Stimulated activated naive CD4-positive, alpha-beta T cell treated with Interleukin-2 at 50 U/mL for 16 hours (primary cell): ENCODE measurements at regions not wholly inside any gene's neighbourhood (a gene's known extent, or its start where the extent isn't known, plus 50 kb on each side); places are given as distances from the start of the nearest gene placed in this dataset.

Experiments
- DNase-seq: peaks from one replicate; lab custom pipeline; 2025; lab: John Stamatoyannopoulos, UW

- no peak for DNase-seq
These were observed 173.4 kb downstream of the DAD1 start for GRCh38 chr14:22415605-22415959.

DNA sequence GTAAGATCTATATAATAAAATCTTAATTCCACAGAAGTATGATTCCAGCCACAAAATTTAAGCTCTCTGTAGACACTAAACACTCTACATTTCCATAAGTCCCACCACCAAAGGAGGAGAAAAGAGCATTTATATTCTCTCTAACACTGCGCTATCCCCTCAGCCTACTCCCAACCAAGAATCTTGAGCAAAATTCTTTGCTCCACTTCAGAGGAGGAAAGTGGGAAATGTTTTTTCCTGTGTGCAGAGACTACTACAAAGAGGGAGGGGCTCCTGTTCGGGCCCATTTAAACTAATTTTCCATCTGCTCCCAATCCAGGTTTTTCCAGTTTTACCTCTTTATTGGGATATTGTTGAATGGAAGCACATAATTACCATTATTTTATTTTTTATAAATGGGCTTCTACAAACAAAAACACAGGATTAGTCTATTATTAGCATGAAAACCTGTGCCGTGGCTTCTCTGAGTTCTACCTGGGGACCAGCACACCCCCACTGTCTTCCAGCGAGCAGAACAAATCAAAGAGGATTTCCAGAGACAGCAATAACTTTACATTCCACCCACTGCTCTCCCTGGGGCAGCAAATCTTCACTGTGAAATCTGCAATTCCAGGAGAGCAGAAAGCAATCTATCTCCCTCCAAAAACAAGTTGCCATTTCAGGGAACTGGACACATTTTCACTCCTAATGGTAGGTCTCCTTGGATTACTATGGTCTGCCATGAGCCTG lies 174.0 kb downstream of the DAD1 start:
- DNase-seq = no peak

GRCh38 chr14:22412926-22413411 lies 176.1 kb downstream of the DAD1 start:
- DNase-seq = no peak

GRCh38 chr14:22411398-22412055 lies 177.5 kb downstream of the DAD1 start:
- no peak for DNase-seq

- DNase-seq = no peak
These were observed 178.5 kb downstream of the DAD1 start for GRCh38 chr14:22410497-22410896.

GRCh38 chr14:22409006-22409405 lies 180.0 kb downstream of the DAD1 start:
- DNase-seq = no peak

DNA sequence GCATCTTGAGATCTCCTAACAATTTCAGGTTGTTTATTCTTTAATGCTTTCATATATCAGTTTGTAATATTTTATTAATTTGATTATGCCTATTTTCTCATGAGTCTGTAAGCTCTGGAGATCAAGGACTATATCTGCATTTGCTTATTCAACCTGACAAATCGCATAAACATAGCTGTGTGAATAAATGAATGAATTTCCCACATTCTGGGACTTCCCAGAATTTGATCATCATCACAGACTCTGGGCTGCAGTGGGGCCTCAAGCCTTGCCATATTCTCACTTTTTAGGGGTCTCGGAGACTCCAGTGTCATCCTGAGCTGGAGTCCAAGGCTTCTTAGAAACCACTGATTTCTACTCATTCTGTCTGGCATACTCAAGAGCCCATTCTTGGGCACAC lies 180.5 kb downstream of the DAD1 start:
- DNase-seq = no peak

DNA sequence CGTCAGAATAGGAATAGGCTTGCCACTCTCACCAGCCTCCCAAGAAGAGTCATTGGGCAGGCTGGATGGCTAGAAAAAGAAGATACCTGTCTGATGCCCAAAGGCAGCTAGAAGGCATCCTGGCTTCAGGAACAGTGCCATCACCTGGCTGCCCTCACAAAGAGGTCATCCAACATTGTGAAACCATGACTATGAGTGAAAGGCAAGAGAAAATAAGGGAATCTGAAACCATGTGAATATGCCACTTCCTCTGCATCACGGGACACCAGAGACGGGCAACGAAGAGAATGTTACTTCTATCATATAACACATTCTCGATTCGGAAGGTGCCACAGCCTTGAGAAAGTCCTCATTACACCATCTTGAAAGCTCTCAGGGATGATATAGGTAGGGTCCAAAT lies 182.0 kb downstream of the DAD1 start:
- DNase-seq = no peak

DNA sequence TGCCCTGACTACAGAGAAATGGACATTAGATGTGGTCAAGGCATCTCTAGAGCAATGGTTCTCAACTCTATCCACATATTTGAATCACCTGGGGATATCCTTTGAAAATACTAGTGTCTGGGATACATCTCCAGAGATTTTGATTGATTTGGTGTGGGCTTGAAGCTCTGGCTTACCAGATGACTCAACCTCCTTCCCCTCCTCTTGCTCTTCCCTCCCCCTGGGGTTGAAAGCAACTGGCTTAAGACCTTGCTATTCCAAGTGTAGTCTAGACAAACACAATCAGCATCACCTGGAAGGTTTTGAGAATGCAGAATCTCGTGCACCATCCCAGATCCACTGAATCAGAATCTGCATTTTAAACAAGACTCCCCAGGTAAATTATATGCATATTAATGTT lies 183.8 kb downstream of the DAD1 start:
- DNase-seq = no peak

DNA sequence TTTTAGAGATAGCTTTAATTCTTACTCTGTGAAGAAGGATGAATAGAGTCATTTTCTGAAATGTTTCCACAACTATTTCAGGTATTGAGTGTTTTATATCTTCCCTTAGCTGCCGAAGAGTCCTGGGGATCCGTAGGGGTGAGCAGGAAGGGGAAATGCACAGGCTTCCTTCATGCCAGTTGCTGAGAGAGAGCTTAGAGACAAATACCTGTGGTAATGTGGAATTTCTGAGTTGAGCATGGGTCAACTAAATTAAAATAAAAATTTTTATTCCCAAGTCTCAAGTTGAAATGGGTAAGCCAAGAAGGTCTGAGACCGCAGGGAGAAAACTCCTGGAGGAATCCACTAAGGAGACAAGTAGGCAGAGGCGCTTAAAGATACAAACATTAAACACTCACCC lies 185.7 kb downstream of the DAD1 start:
- no peak for DNase-seq

- DNase-seq = no peak
These were observed 188.3 kb downstream of the DAD1 start for GRCh38 chr14:22400655-22401259.

- no peak for DNase-seq
These were observed 189.2 kb downstream of the DAD1 start for GRCh38 chr14:22399776-22400175.

GRCh38 chr14:22397221-22397737 lies 191.7 kb downstream of the DAD1 start:
- DNase-seq = no peak

GRCh38 chr14:22395803-22396202 lies 193.2 kb downstream of the DAD1 start:
- DNase-seq = no peak

GRCh38 chr14:22394616-22395015 lies 194.4 kb downstream of the DAD1 start:
- DNase-seq = no peak

GRCh38 chr14:22393796-22394195 lies 195.2 kb downstream of the DAD1 start:
- no peak for DNase-seq

DNA sequence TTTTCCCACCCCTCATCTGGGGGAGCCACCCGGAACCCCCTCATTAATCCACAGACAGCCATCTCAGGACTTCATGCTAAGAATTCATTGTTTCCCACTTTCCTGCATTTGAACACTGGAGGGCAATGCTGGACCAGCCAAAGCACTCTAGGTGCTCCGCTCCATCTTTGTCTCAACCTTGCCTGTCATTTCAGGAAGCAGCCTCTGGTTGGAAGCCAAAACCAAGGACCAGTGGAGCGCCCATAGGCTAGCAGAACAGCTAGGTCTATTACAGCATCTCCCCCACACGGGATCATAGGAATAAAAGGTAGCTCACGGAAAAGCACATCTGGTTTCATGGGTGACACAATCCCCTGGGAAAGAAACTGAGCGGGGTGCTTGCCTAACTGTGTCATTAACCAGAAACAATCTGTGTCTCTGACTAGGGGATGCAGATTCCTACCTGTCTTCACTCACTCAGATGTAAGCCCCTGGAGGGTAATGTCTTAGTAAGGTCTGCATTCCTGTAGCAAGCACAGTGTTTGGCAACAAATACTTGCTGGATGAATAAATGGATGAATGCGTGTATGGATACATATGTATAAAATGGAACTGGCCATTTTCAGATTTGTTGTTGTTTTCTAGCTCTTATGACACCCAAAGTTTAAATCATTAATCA lies 197.0 kb downstream of the DAD1 start:
- no peak for DNase-seq

GRCh38 chr14:22390824-22391461 lies 198.1 kb downstream of the DAD1 start:
- DNase-seq = no peak

DNA sequence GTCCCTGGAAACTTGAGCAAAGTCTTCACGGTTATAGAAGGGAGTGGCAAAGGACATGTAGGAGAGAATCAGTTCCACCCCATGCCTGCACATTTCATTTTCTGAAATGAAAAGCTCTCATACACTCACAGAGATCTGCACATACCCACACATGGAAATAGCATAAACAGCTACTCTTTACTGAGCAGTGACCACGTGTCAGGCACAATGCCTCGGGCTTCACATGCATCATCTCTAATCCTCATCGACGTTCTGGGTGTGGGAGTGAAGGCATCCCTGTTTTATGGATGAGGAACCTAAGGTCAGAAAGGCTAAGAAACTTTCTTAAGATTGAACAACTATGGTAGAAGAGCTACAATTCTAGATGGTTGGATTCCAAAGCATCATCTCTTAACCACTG lies 198.8 kb downstream of the DAD1 start:
- DNase-seq = no peak

DNA sequence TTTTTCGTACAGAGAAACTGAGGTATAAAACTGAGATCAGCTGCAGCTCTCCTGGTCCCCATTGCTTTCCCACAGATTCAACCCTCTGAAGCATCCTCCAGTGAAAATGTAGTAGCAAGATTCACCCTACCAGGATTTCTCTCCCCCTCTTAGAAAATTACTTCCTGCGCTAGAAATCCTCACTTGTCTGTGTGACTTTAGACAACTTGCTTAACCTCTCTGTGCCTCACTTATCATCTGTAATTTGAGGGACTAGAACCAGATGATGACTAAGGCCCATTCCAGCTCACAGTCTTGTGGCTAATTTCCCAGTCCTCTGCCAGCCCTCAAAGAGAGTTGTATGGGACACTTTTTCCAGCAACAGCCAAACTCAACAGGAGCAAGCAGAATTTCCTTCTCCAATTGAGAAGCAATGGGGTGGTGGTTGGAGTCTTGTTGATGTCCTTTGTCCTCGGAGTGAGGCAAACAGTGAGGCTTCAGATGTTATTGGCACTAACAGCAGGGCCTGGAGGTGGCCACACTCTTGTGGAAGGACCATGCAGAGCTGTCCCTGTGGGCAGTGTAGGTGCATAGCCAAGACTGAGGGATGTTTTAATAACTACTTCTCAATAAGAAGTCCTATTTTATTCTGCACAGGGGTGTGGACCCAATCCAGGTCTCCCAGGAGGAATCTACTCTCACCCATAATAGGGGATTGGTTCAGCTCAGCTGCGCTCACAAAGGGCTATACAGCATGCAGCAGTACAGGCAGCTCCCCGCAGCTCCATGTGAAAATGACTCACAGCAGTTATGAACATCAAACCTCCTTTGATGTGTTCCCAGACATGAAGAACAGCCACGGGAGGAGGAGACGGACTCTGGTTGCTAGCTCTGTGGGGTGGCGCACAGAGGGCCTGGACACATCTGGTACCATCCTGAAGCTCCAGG lies 200.1 kb downstream of the DAD1 start:
- DNase-seq = no peak

DNA sequence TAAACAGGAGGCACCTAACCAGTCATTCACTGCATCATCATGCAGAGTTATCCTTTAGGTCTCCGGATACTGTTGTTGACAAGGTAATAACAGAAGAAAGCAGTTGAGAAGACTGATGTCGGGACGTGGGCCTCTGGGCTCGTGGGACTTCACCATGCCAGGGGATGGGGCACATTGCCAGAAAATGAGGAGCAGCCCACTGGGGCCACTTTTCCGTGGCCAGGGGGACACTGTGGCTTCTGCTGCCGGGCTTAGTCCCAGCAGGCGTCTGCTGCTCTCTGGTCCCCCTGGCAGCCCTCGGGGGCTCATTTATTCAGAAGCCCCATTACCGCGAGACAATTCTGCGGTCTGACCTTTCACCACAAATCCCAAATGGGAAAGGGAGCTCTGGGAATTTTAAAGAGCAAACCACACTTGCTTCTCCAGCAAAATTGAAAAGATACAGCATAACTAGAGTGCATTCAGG lies 201.2 kb downstream of the DAD1 start:
- DNase-seq = no peak
